Pancreas (tissue), 10 donors: ENCODE measurements at regions not wholly inside any gene's neighbourhood (a gene's known extent, or its start where the extent isn't known, plus 50 kb on each side); places are given as distances from the start of the nearest gene placed in this dataset.
"Not testable (repeated sequence)": the region's sequence is repeated elsewhere in the genome, so short reads cannot be mapped to it uniquely, and the experiment has no call there.

Experiments
- ATAC-seq, 4 donors: fragments of 200-7000 bp; cut with Tn5 transposase; one replicate each; pipeline versions ENCODE4 v1.8.0 to v1.9.1; 2020; ENCODE audit warnings: mild to moderate bottlenecking in 4 of 4, moderate library complexity in 4 of 4
- DNase-seq, 6 donors: peaks; one replicate each; pipeline ENCODE4 v3.0.0-alpha.2; 2020
- FAIRE-seq: peaks from 2 replicates; lab custom pipeline; 2012; peaks lifted over from hg19 to GRCh38; lab: Jason Lieb, UNC
- H3K27ac ChIP-seq, 4 donors: fragments of 200-600 bp; sonication (generic); 1 replicate in 3 of 4; 2 replicates in 1 of 4; pipeline versions ENCODE4 v1.5.0 to v1.8.0; 2020
- H3K27me3 ChIP-seq, 4 donors: fragments of 200-600 bp; one replicate each; pipeline ENCODE4 v1.8.0; 2021
- H3K36me3 ChIP-seq, 3 donors: fragments of 200-600 bp; sonication (generic) in 1 of 3; one replicate each; pipeline versions ENCODE4 v1.5.0 to v1.8.0; 2020 to 2021
- H3K4me1 ChIP-seq, 3 donors: fragments of 200-600 bp; one replicate each; pipeline ENCODE4 v1.8.0; 2021
- H3K4me3 ChIP-seq, 4 donors: fragments of 200-600 bp; sonication (generic) in 2 of 4; one replicate each; pipeline versions ENCODE4 v1.5.0 to v1.8.0; 2020 to 2021
- H3K9me3 ChIP-seq, 4 donors: fragments of 200-600 bp; one replicate each; pipeline ENCODE4 v1.8.0; 2021
- WGBS, 2 donors: extraction: QIAGEN DNeasy Blood & Tissue Kit; methylation state at CpG; one replicate each; pipeline ENCODE4 v1.1.7; 2013; 5-methylcytosine and 5-hydroxymethylcytosine counted together
- intact Hi-C, 3 donors: fragments of 100-400 bp; cut with DNase I; formaldehyde crosslinking; loops; one replicate each; pipeline versions ENCODE4 v1.11.1 to v1.14.2; 2022
- donor health status: healthy with polysubstance abuse.
- donor health status: DM: no; HTN: no; CAD: no; lungs with moderate emphysema.
- donor health status: DM: no; HTN: no; CAD: no.
- donor health status: control.
- donor health status: control.
- donor health status: Bipolar disorder and iron deficiency.
- donor health status: DM: yes; HTN: yes; CAD: no.
- donor health status: DM: no; HTN: no; CAD: no.
- donor health status: DM: no; HTN: no; CAD: no.
- donor health status: DM: yes; HTN: yes; CAD: no.

DNA sequence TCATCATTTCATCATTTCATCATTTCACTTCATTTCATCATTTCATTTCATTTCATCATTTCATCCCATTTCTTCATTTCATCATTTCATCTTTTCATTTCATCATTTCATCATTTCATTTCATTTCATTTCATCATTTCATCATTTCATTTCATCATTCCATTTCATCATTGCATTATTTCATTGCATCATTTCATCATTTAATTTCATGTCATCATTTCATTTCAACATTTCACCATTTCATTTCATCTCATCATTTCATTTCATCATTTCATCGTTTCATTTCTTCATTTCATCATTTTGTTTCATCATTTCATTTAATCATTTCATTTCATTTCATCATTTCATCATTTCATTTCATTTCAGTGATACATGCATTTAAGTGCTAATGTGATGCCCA, 166.9 kb upstream of the TP53TG3 start:
- H3K4me3 ChIP-seq, H3K27ac ChIP-seq, FAIRE-seq, H3K4me1 ChIP-seq, ATAC-seq, DNase-seq, H3K36me3 ChIP-seq, H3K9me3 ChIP-seq, intact Hi-C loops, H3K27me3 ChIP-seq: not testable (repeated sequence)
- WGBS, 2 donors: 15 to 16% methylated on average over 1 of the region's 1 CpG

- intact Hi-C loops, H3K4me1 ChIP-seq, FAIRE-seq: not testable (repeated sequence)
These were observed 131.3 kb upstream of the TP53TG3 start for GRCh38 chr16:32807280-32807679.

DNA sequence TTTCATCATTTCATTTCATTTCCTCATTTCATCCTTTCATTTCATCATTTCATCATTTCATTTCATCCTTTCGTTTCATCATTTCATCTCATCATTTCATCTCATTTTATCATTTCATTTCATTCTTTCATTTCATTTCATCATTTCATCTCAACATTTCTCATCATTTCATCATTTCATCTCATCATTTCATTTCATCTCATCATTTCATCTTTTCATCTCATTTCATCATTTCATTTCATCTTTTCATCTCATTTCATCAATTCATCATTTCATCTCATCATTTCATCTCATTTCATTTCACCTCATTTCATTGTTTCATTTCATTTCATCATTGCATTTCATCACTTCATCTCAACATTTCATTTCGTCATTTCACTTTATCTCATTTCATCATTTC, 129.7 kb upstream of the TP53TG3 start:
- H3K27ac ChIP-seq, H3K27me3 ChIP-seq, H3K4me1 ChIP-seq, FAIRE-seq, H3K36me3 ChIP-seq, ATAC-seq, DNase-seq, H3K4me3 ChIP-seq, intact Hi-C loops, H3K9me3 ChIP-seq: not testable (repeated sequence)
- WGBS, 2 donors: 34 to 42% methylated on average over 2 of the region's 2 CpGs

More at GRCh38 chr16:32807280-32807679, 131.3 kb upstream of the TP53TG3 start:
- ATAC-seq, H3K27ac ChIP-seq, H3K9me3 ChIP-seq, H3K36me3 ChIP-seq, H3K4me3 ChIP-seq, H3K27me3 ChIP-seq, DNase-seq: not testable (repeated sequence)
- WGBS, 2 donors: 46 to 71% methylated on average over 3 of the region's 3 CpGs
